Smooth muscle cell (in vitro differentiated cells): ENCODE measurements at regions not wholly inside any gene's neighbourhood (a gene's known extent, or its start where the extent isn't known, plus 50 kb on each side); places are given as distances from the start of the nearest gene placed in this dataset.

Source experiments
- DNase-seq: peaks from one replicate; lab custom pipeline; 2025; ENCODE audit not compliant: unreplicated experiment; lab: John Stamatoyannopoulos, UW
- H2AFZ ChIP-seq: fragments of 200-600 bp; sonication (generic); 2 replicates; pipeline ENCODE4 v1.6.0; 2016; ENCODE audit warnings: antibody characterized with exemption, low read depth, mild to moderate bottlenecking
- H3F3A ChIP-seq: fragments of 200-600 bp; sonication (generic); 2 replicates; pipeline ENCODE4 v1.6.0; 2017; ENCODE audit warnings: antibody characterized with exemption, low read depth
- H3K27ac ChIP-seq: fragments of 200-600 bp; sonication (generic); 2 replicates; pipeline ENCODE4 v1.5.1; 2016; ENCODE audit warnings: low read depth, mild to moderate bottlenecking
- H3K27me3 ChIP-seq: fragments of 200-600 bp; sonication (generic); 2 replicates; pipeline ENCODE4 v1.6.1; 2016; ENCODE audit warnings: low read depth, mild to moderate bottlenecking
- H3K36me3 ChIP-seq: fragments of 200-600 bp; sonication (generic); 2 replicates; pipeline ENCODE4 v1.5.1; 2016; ENCODE audit warnings: low read depth
- H3K4me1 ChIP-seq: fragments of 200-600 bp; sonication (generic); 2 replicates; pipeline ENCODE4 v1.5.1; 2016; ENCODE audit warnings: low read depth
- H3K4me2 ChIP-seq: fragments of 200-600 bp; sonication (generic); 2 replicates; pipeline ENCODE4 v1.6.0; 2016; ENCODE audit warnings: mild to moderate bottlenecking
- H3K4me3 ChIP-seq: fragments of 200-600 bp; sonication (generic); 2 replicates; pipeline ENCODE4 v1.5.1; 2016; ENCODE audit warnings: mild to moderate bottlenecking
- H3K79me2 ChIP-seq: fragments of 200-600 bp; sonication (generic); 2 replicates; pipeline ENCODE4 v1.6.0; 2016; ENCODE audit warnings: low read depth, mild to moderate bottlenecking
- H3K9ac ChIP-seq: fragments of 200-600 bp; sonication (generic); 2 replicates; pipeline ENCODE4 v1.6.0; 2016; ENCODE audit warnings: low read depth
- H3K9me3 ChIP-seq: fragments of 200-600 bp; sonication (generic); replicated peaks from 2 replicates; pipeline ENCODE4 v1.5.1; 2016; ENCODE audit warnings: low read depth
- H4K20me1 ChIP-seq: fragments of 200-600 bp; sonication (generic); 2 replicates; pipeline ENCODE4 v1.6.0; 2016; ENCODE audit warnings: low read depth
- WGBS: methylation state at CpG from one replicate; pipeline ENCODE4 v1.1.7; 2016; ENCODE audit warnings: low lambda C conversion rate; 5-methylcytosine and 5-hydroxymethylcytosine counted together
- TF ChIP-seq, protein P1 (sequence below): fragments of 200-600 bp; sonication (generic); IDR thresholded peaks from 2 replicates; pipeline ENCODE4 v1.5.1; 2017; ENCODE audit warnings: borderline replicate concordance, mild to moderate bottlenecking, antibody characterized with exemption; ENCODE audit not compliant: insufficient read depth, poor library complexity, severe bottlenecking

GRCh38 chr6:40947876-40948526 lies 91.0 kb downstream of the UNC5CL start:
- H4K20me1 ChIP-seq, result no peaks in the 10 kb centered on the region
- H3K27me3 ChIP-seq, result no peaks in the 10 kb centered on the region
- peaks cover 5% of the 10 kb centered on the region for H3F3A ChIP-seq
- H3K36me3 ChIP-seq, result no peaks in the 10 kb centered on the region
- TF ChIP-seq, protein P1, sequence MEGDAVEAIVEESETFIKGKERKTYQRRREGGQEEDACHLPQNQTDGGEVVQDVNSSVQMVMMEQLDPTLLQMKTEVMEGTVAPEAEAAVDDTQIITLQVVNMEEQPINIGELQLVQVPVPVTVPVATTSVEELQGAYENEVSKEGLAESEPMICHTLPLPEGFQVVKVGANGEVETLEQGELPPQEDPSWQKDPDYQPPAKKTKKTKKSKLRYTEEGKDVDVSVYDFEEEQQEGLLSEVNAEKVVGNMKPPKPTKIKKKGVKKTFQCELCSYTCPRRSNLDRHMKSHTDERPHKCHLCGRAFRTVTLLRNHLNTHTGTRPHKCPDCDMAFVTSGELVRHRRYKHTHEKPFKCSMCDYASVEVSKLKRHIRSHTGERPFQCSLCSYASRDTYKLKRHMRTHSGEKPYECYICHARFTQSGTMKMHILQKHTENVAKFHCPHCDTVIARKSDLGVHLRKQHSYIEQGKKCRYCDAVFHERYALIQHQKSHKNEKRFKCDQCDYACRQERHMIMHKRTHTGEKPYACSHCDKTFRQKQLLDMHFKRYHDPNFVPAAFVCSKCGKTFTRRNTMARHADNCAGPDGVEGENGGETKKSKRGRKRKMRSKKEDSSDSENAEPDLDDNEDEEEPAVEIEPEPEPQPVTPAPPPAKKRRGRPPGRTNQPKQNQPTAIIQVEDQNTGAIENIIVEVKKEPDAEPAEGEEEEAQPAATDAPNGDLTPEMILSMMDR, result no peak
- no peaks in the 10 kb centered on the region for H3K79me2 ChIP-seq
- no peak overlapping the region for H3K4me3 ChIP-seq
- H3K9ac ChIP-seq, result no peak overlapping the region
- DNase-seq, result no peak
- H2AFZ ChIP-seq, result no peak overlapping the region
- H3K27ac ChIP-seq, result peak overlapping the region; percentile 57
- no peaks in the 10 kb centered on the region for H3K9me3 ChIP-seq
- H3K4me1 ChIP-seq, result peaks cover 26% of the 10 kb centered on the region
- H3K4me2 ChIP-seq, result peak overlapping the region; percentile 31
- 78% methylated on average over 2 of the region's 2 CpGs for WGBS

GRCh38 chr6:40946738-40947301 lies 92.2 kb downstream of the UNC5CL start:
- 100% methylated on average over 1 of the region's 1 CpG for WGBS
- Histone ChIP-seq H3K27ac (no peak overlapping the region), H4K20me1 (no peaks in the 10 kb centered on the region), H3K4me1 (peaks cover 26% of the 10 kb centered on the region), H3K4me3 (no peak overlapping the region), H3K79me2 (no peaks in the 10 kb centered on the region), H3K4me2 (no peak overlapping the region), H3K9me3 (no peaks in the 10 kb centered on the region), H3K9ac (no peak overlapping the region), H3K27me3 (no peaks in the 10 kb centered on the region), H2AFZ (no peak overlapping the region), H3F3A (peaks cover 5% of the 10 kb centered on the region), H3K36me3 (no peaks in the 10 kb centered on the region)
- DNase-seq, result no peak
- TF ChIP-seq, protein P1, result no peak

- Histone ChIP-seq H3F3A (peaks cover 11% of the 10 kb centered on the region), H3K79me2 (no peaks in the 10 kb centered on the region), H3K4me2 (peak overlapping the region; percentile 72), H4K20me1 (no peaks in the 10 kb centered on the region), H3K27me3 (no peaks in the 10 kb centered on the region), H3K9ac (no peak overlapping the region), H3K36me3 (no peaks in the 10 kb centered on the region), H3K4me1 (peaks cover 19% of the 10 kb centered on the region), H3K4me3 (no peak overlapping the region), H3K27ac (peak overlapping the region; percentile 81), H3K9me3 (no peaks in the 10 kb centered on the region), H2AFZ (no peak overlapping the region)
- DNase-seq, result no peak
- TF ChIP-seq, protein P1, result no peak
- 25% methylated on average over 2 of the region's 2 CpGs for WGBS
These were observed 101.5 kb downstream of the UNC5CL start for GRCh38 chr6:40937491-40937890.

DNA sequence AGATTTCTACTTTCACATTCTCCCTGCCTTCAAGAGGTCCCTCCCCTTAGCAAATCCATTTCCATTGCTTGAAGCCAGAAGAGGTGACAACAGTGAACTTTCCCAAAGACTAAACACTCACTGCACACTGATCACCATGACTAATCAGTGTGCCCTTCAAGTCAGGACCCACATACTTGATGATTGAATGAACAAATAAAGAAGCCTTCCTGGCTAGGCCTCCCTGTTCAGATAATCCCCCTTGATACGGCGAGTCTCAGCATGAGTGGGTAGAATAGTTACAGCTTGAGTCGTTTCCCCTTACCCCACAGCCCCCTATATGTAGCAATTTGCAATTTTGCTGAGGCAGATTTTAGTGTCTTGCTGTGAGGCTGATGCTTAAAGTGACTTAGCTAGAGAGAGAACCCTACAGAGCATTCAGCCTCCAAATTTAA lies 102.2 kb downstream of the UNC5CL start:
- Histone ChIP-seq H3K4me2 (peak overlapping the region; percentile 72), H3K9me3 (no peaks in the 10 kb centered on the region), H3K36me3 (no peaks in the 10 kb centered on the region), H3K4me3 (no peak overlapping the region), H3K79me2 (no peaks in the 10 kb centered on the region), H3K9ac (no peak overlapping the region), H3K27ac (peak overlapping the region; percentile 81), H4K20me1 (no peaks in the 10 kb centered on the region), H3K4me1 (peaks cover 19% of the 10 kb centered on the region), H2AFZ (no peak overlapping the region), H3K27me3 (no peaks in the 10 kb centered on the region), H3F3A (peaks cover 11% of the 10 kb centered on the region)
- no peak for DNase-seq
- TF ChIP-seq, protein P1, result no peak
- 11% methylated on average over 3 of the region's 3 CpGs for WGBS
